Heart right ventricle (tissue), 16 donors: ENCODE measurements at regions not wholly inside any gene's neighbourhood (a gene's known extent, or its start where the extent isn't known, plus 50 kb on each side); places are given as distances from the start of the nearest gene placed in this dataset.
A peak's percentile ranks its signal among the peaks of the same experiment; 100 is the strongest.

Experiments used
- ATAC-seq, 8 donors: fragments of 200-7000 bp; cut with Tn5 transposase; one replicate each; pipeline ENCODE4 v1.9.1; 2020; ENCODE audit warnings: mild to moderate bottlenecking in 8 of 8, moderate library complexity in 8 of 8, moderate number of reproducible peaks in 1 of 8
- DNase-seq, 2 donors: peaks; one replicate each; pipeline ENCODE4 v3.0.0-alpha.2; 2020
- H3K27ac ChIP-seq, 10 donors: fragments of 200-600 bp; sonication (generic) in 2 of 10; one replicate each; pipeline versions ENCODE4 v1.5.0 to v1.8.0; 2020 to 2022; ENCODE audit warnings: mild to moderate bottlenecking in 3 of 10
- H3K27me3 ChIP-seq, 7 donors: fragments of 200-600 bp; one replicate each; pipeline ENCODE4 v1.8.0; 2021 to 2022; ENCODE audit warnings: mild to moderate bottlenecking in 2 of 7
- H3K36me3 ChIP-seq, 9 donors: fragments of 200-600 bp; sonication (generic) in 1 of 9; one replicate each; pipeline versions ENCODE4 v1.5.0 to v1.8.0; 2020 to 2022; ENCODE audit warnings: mild to moderate bottlenecking in 2 of 9
- H3K4me1 ChIP-seq, 9 donors: fragments of 200-600 bp; sonication (generic) in 1 of 9; one replicate each; pipeline versions ENCODE4 v1.5.0 to v1.8.0; 2020 to 2022; ENCODE audit warnings: mild to moderate bottlenecking in 4 of 9
- H3K4me3 ChIP-seq, 10 donors: fragments of 200-600 bp; sonication (generic) in 2 of 10; one replicate each; pipeline versions ENCODE4 v1.5.0 to v1.8.0; 2020 to 2022; ENCODE audit warnings: mild to moderate bottlenecking in 7 of 10, moderate library complexity in 2 of 10
- H3K9me3 ChIP-seq, 11 donors: fragments of 200-600 bp in 10 of 11; sonication (generic) in 2 of 11; one replicate each; pipeline versions ENCODE4 v1.5.0 to v1.8.0; 2013 to 2022; ENCODE audit warnings: mild to moderate bottlenecking in 2 of 11, control low read depth in 1 of 11, moderate library complexity in 1 of 11
- WGBS, 2 donors: extraction: QIAGEN DNeasy Blood & Tissue Kit; methylation state at CpG; one replicate each; pipeline ENCODE4 v1.1.7; 2013; ENCODE audit warnings: inconsistent platforms in 1 of 2; 5-methylcytosine and 5-hydroxymethylcytosine counted together
- intact Hi-C, 10 donors: fragments of 100-400 bp; cut with DNase I; formaldehyde crosslinking; loops; one replicate each; pipeline versions ENCODE4 v1.11.1 to v1.14.2; 2022
- TF ChIP-seq, protein P1 (sequence below), 9 donors: fragments of 200-600 bp; sonication (generic) in 2 of 9; IDR thresholded peaks; one replicate each; pipeline versions ENCODE4 v1.5.0 to v1.8.0; 2021 to 2022; ENCODE audit warnings: antibody characterized with exemption in 9 of 9, mild to moderate bottlenecking in 5 of 9, moderate library complexity in 1 of 9
- donor health status: Arrhythmogenic right ventricular cardiomyopathy.
- donor health status: ischemic (EF 13 %, LVEDD 7.1; RV severe dilation, severe dysfunction).
- donor health status: healthy with polysubstance abuse.
- donor health status: DM: no; HTN: yes; CAD: no.
- donor health status: DM: no; HTN: no; CAD: no.
- donor health status: ischemic (EF 25% LVEDD 6.9; RV normal size, moderate dysfunction).
- donor health status: ischemic (EF 25% LVEDD 5.7; RV mildly dilated, moderate dysfunction).
- donor health status: healthy.
- donor health status: DM: yes; HTN: yes; CAD: no.
- donor health status: Ischemic cardiomyopathy.
- donor health status: ischemic (EF 35%, LVEDD 5.7; RV mildly dilated, moderate dysfunction).
- donor health status: nonischemic (EF 11% LVEDD 7.7; RV severe dilation, severe dysfunction).
- donor health status: DM: yes; HTN: yes; CAD: no.
- donor health status: PGD.
- donor health status: ischemic (EF 29% LVEDD 5.4; RV normal size, mild dysfunction).
- donor health status: nonischemic (EF 23%, LVEDD 6.1; RV moderate dilation, normal function).

DNA sequence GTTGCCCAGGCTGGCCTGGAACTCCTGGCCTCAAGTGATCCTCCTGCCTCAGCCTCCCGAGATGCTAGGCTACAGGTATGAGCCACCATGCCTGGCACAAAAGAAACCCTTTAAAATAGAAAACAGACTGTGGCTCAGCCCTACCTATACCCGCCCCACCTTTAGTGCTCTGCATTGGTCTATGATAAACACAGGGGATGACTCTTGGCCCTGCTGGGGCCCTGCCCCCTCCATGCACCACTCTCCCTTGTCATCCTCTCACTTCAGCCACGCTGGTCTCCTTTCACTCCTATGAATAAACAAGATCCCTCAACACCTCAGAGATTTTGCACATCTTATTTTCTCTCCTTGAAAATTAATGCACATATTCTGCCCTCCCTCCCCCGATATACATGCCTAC is 251.4 kb upstream of the KLF14 start:
- Histone ChIP-seq H3K36me3 (peaks cover 0 to 37% (median 10%) of the 10 kb centered on the region in 9 donors), H3K4me3 (no peak overlapping the region), H3K27ac (peak overlapping the region in 6 of 10 donors; percentile 14 to 61 (median 51)), H3K9me3 (no peaks in the 10 kb centered on the region), H3K4me1 (peaks cover 15 to 95% (median 74%) of the 10 kb centered on the region in 9 donors), H3K27me3 (no peaks in the 10 kb centered on the region)
- TF ChIP-seq, protein P1, sequence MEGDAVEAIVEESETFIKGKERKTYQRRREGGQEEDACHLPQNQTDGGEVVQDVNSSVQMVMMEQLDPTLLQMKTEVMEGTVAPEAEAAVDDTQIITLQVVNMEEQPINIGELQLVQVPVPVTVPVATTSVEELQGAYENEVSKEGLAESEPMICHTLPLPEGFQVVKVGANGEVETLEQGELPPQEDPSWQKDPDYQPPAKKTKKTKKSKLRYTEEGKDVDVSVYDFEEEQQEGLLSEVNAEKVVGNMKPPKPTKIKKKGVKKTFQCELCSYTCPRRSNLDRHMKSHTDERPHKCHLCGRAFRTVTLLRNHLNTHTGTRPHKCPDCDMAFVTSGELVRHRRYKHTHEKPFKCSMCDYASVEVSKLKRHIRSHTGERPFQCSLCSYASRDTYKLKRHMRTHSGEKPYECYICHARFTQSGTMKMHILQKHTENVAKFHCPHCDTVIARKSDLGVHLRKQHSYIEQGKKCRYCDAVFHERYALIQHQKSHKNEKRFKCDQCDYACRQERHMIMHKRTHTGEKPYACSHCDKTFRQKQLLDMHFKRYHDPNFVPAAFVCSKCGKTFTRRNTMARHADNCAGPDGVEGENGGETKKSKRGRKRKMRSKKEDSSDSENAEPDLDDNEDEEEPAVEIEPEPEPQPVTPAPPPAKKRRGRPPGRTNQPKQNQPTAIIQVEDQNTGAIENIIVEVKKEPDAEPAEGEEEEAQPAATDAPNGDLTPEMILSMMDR (IDR thresholded peaks at IDR 0.05) = no peak
- peak in 4 of 8 donors; percentile 14 to 46 (median 26) for ATAC-seq
- intact Hi-C loops = loop anchor here in 4 of 10 donors (5.0 to 10.0 kb wide), 4 partner anchors 49 to 449 kb away; no protein-coding TSS in a partner anchor
- 86 to 93% methylated on average over 4 of the region's 4 CpGs for WGBS, 2 donors
- DNase-seq = no peak

DNA sequence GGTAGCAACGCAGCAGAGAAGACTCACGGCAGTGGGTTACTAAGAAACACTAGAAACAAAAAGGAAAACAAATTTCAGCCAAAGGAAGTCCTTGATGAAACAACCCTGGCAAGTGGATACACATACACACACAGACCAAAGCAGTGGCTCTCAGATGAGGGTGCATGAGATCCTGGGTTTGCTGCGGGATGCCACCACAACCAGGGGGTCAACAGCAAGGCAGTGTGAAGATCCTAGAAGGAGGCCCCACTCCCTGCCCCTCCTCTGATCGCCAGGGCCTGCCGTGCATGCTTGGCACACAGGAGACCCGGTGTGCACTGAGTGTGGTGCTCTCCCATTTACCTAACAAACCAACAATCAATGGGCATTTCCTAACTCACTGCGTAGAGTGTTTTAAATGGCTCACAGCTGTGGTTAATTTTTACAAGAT is 252.3 kb upstream of the KLF14 start:
- TF ChIP-seq, protein P1 (IDR thresholded peaks at IDR 0.05) = no peak

DNA sequence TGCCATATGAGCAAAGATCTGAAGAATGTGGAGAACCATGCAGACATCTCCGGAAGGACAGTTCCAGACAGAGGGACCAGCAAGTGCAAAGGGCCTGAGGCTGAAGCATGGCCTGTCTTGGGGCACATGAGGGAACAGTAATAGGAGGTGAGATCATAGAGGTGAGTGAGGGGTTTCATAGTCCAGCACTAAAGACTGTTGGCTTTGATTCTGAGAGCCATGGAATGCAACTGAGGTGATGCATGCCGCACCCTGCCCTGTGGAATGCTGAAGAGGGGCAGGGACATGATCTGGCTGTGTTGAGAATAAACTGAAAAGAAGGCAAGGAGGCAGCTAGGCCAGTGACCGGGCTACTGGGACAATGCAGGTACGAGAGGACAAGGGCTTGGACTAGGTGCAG is 253.1 kb upstream of the KLF14 start:
- peaks cover 15 to 100% (median 83%) of the 10 kb centered on the region in 9 donors for H3K4me1 ChIP-seq
- H3K36me3 ChIP-seq = peaks cover 0 to 31% (median 10%) of the 10 kb centered on the region in 9 donors
- intact Hi-C loops = loop anchor here in 4 of 10 donors (5.0 to 10.0 kb wide), 4 partner anchors 48 to 448 kb away; no protein-coding TSS in a partner anchor
- no peaks in the 10 kb centered on the region for H3K27me3 ChIP-seq
- no peak overlapping the region for H3K4me3 ChIP-seq
- ATAC-seq (peak in 1 of 8 donors; percentile 3), DNase-seq (no peak)
- H3K9me3 ChIP-seq = no peaks in the 10 kb centered on the region
- 96 to 98% methylated on average over 4 of the region's 4 CpGs for WGBS, 2 donors
- peak overlapping the region in 6 of 10 donors; percentile 14 to 65 (median 50) for H3K27ac ChIP-seq
- TF ChIP-seq, protein P1 (IDR thresholded peaks at IDR 0.05) = no peak

More for the DNA sequence above, 252.3 kb upstream of the KLF14 start:
- Histone ChIP-seq H3K4me1 (peaks cover 15 to 100% (median 83%) of the 10 kb centered on the region in 9 donors), H3K9me3 (no peaks in the 10 kb centered on the region), H3K27me3 (no peaks in the 10 kb centered on the region), H3K36me3 (peaks cover 0 to 31% (median 10%) of the 10 kb centered on the region in 9 donors), H3K27ac (peak overlapping the region; percentile 3 to 65 (median 49)), H3K4me3 (no peak overlapping the region)
- ATAC-seq = peak; percentile 58 to 83 (median 77)
- DNase-seq = peak in 1 of 2 donors; percentile 33
- 32 to 42% methylated on average over 7 of the region's 7 CpGs for WGBS, 2 donors
- intact Hi-C loops = loop anchor here in 4 of 10 donors (5.0 to 10.0 kb wide), 4 partner anchors 49 to 449 kb away; no protein-coding TSS in a partner anchor

DNA sequence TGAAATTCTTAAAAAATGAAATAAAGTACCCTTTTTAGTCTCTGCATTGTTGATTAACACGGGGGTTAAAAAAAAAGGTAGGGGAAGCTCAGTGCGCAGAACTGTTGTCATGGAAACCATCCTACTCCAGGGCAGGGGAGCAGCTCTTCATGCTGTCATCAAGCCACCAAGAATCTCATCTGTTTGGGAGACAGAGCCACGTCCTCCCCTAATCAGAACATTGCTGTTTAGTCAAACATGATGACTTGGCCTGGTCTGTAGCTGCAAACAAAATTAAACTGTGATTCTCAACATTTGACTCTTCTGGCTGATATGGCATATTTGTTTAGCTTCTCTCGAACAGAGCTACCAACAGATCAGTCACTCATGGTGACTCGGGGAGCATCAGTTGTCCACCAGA is 254.4 kb upstream of the KLF14 start:
- H3K4me3 ChIP-seq = no peak overlapping the region
- H3K9me3 ChIP-seq = no peaks in the 10 kb centered on the region
- intact Hi-C loops = loop anchor here in 4 of 10 donors (5.0 to 10.0 kb wide), 4 partner anchors 46 to 446 kb away; no protein-coding TSS in a partner anchor
- no peak for DNase-seq
- peak overlapping the region in 3 of 10 donors; percentile 13 to 38 (median 36) for H3K27ac ChIP-seq
- peak in 1 of 8 donors; percentile 27 for ATAC-seq
- H3K4me1 ChIP-seq = peaks cover 15 to 98% (median 75%) of the 10 kb centered on the region in 9 donors
- 29 to 39% methylated on average over 5 of the region's 5 CpGs for WGBS, 2 donors
- TF ChIP-seq, protein P1 (IDR thresholded peaks at IDR 0.05) = no peak
- no peaks in the 10 kb centered on the region for H3K27me3 ChIP-seq
- H3K36me3 ChIP-seq = peaks cover 0 to 29% (median 2%) of the 10 kb centered on the region in 9 donors
